ENCODE measurements at regions not wholly inside any gene's neighbourhood (a gene's known extent, or its start where the extent isn't known, plus 50 kb on each side); places are given as distances from the start of the nearest gene placed in this dataset.

GRCh38 chr10:28796606-28797512 lies 119.5 kb downstream of the BAMBI start:
- TF ChIP-seq CTCF (IDR thresholded peaks at IDR 0.05) = no peak
- no peak for TF ChIP-seq POLR2A (IDR thresholded peaks at IDR 0.05)

Measured in heart left ventricle (tissue), 13 donors.